Caco-2 (cell line): ENCODE measurements at regions not wholly inside any gene's neighbourhood (a gene's known extent, or its start where the extent isn't known, plus 50 kb on each side); places are given as distances from the start of the nearest gene placed in this dataset.

ENCODE experiments used
- BruUV-seq: library from RNA; stranded (reverse); fragments of 400-500 nt; replicated peaks from 2 replicates; lab custom pipeline; 2021; lab: Mats Ljungman, UMichigan
- CTCF ChIA-PET: fragments of 300-600 bp; sonication (Branson Sonifier 250); formaldehyde crosslinking; loops from one replicate; lab custom pipeline; 2022; ENCODE audit warnings: antibody characterized with exemption; lab: Charles Lee
- POLR2A ChIA-PET: fragments of 300-600 bp; sonication (Branson Sonifier 250); formaldehyde crosslinking; loops from one replicate; lab custom pipeline; 2022; ENCODE audit warnings: antibody characterized with exemption; lab: Charles Lee
- DNase-seq, 2 experiments: peaks; one replicate each; pipeline versions ENCODE4 v3.0.0 to v3.0.0-alpha.2; 2020 to 2022
- H3K27me3 ChIP-seq: replicated peaks from 2 replicates; pipeline ENCODE4 v1.6.0; 2011; ENCODE audit warnings: low read length; ENCODE audit not compliant: control insufficient read depth, insufficient read depth
- H3K36me3 ChIP-seq: 2 replicates; pipeline ENCODE4 v1.5.1; 2011; ENCODE audit warnings: low read length; ENCODE audit not compliant: control insufficient read depth, insufficient read depth
- H3K4me1 ChIP-seq: fragments of 250-450 bp; sonication (Bioruptor Pico); 2 replicates; pipeline ENCODE4 v1.5.1; 2020; ENCODE audit warnings: mild to moderate bottlenecking
- H3K4me3 ChIP-seq: 2 replicates; pipeline ENCODE4 v1.5.1; 2011; ENCODE audit warnings: low read depth, mild to moderate bottlenecking, control low read depth, low read length
- H3K9me3 ChIP-seq: fragments of 250-450 bp; sonication (Bioruptor Pico); 2 replicates; pipeline ENCODE4 v1.5.1; 2020; ENCODE audit warnings: mild to moderate bottlenecking, moderate library complexity
- H3K27ac Mint-ChIP-seq: one replicate; pipeline ENCODE4 v1.8.0; 2022; ENCODE audit warnings: mixed read lengths; ENCODE audit not compliant: unreplicated experiment
- H3K27me3 Mint-ChIP-seq: one replicate; pipeline ENCODE4 v1.8.0; 2022; ENCODE audit warnings: mixed read lengths; ENCODE audit not compliant: insufficient read depth, unreplicated experiment
- H3K36me3 Mint-ChIP-seq: one replicate; pipeline ENCODE4 v1.8.0; 2022; ENCODE audit warnings: mild to moderate bottlenecking, mixed read lengths; ENCODE audit not compliant: insufficient read depth, unreplicated experiment
- H3K4me1 Mint-ChIP-seq: one replicate; pipeline ENCODE4 v1.8.0; 2022; ENCODE audit warnings: low read depth, mixed read lengths; ENCODE audit not compliant: unreplicated experiment
- H3K4me3 Mint-ChIP-seq: one replicate; pipeline ENCODE4 v1.8.0; 2022; ENCODE audit warnings: mild to moderate bottlenecking, moderate library complexity, mixed read lengths; ENCODE audit not compliant: unreplicated experiment
- H3K9me3 Mint-ChIP-seq: one replicate; pipeline ENCODE4 v1.8.0; 2022; ENCODE audit warnings: mixed read lengths; ENCODE audit not compliant: unreplicated experiment
- CTCF ChIP-seq, 2 experiments: fragments of 200-600 bp in 1 of 2; IDR thresholded peaks; 1 replicate in 1 of 2; 2 replicates in 1 of 2; pipeline versions ENCODE4 v1.5.1 to v1.8.0; 2011 to 2022; ENCODE audit warnings: antibody characterized with exemption in 1 of 2, control low read depth in 1 of 2, inconsistent platforms in 1 of 2, low read depth in 1 of 2, low read length in 1 of 2, mild to moderate bottlenecking in 1 of 2, moderate library complexity in 1 of 2; ENCODE audit not compliant: insufficient read depth in 1 of 2, severe bottlenecking in 1 of 2, unreplicated experiment in 1 of 2
- intact Hi-C: fragments of 100-400 bp; cut with micrococcal nuclease; formaldehyde crosslinking; loops from one replicate; pipeline ENCODE4 v1.10.0; 2022; ENCODE audit not compliant: unreplicated experiment

- intact Hi-C loops: no loop called here
- no peaks in the 10 kb centered on the region for H3K27me3 ChIP-seq
- Mint-ChIP-seq H3K4me1 (no peaks in the 10 kb centered on the region), H3K4me3 (no peak overlapping the region), H3K27ac (no peak overlapping the region), H3K36me3 (no peaks in the 10 kb centered on the region), H3K27me3 (no peaks in the 10 kb centered on the region), H3K9me3 (peaks cover 13% of the 10 kb centered on the region)
- H3K9me3 ChIP-seq: no peaks in the 10 kb centered on the region
- no peak for DNase-seq
- H3K36me3 ChIP-seq: no peaks in the 10 kb centered on the region
- no TSS peak for BruUV-seq
- H3K4me1 ChIP-seq: no peaks in the 10 kb centered on the region
- TF ChIP-seq CTCF (IDR thresholded peaks at IDR 0.05; ENCODE audit: insufficient read depth in 1 of 2, low read depth in 1 of 2, low read length in 1 of 2, severe bottlenecking in 1 of 2, unreplicated experiment in 1 of 2): no peak
- no peak overlapping the region for H3K4me3 ChIP-seq
- ChIA-PET POLR2A (no interaction called here), CTCF (no interaction called here)
Observed at GRCh38 chr2:5969303-5969702, 277.1 kb downstream of the SOX11 start.

- Mint-ChIP-seq H3K9me3 (peaks cover 9% of the 10 kb centered on the region), H3K36me3 (no peaks in the 10 kb centered on the region), H3K27me3 (no peaks in the 10 kb centered on the region), H3K27ac (no peak overlapping the region), H3K4me1 (no peaks in the 10 kb centered on the region), H3K4me3 (no peak overlapping the region)
- Histone ChIP-seq H3K4me1 (no peaks in the 10 kb centered on the region), H3K36me3 (no peaks in the 10 kb centered on the region), H3K4me3 (no peak overlapping the region), H3K27me3 (no peaks in the 10 kb centered on the region), H3K9me3 (no peaks in the 10 kb centered on the region)
- no peak for TF ChIP-seq CTCF (IDR thresholded peaks at IDR 0.05; ENCODE audit: insufficient read depth in 1 of 2, low read depth in 1 of 2, low read length in 1 of 2, severe bottlenecking in 1 of 2, unreplicated experiment in 1 of 2)
- BruUV-seq: no TSS peak
- DNase-seq: no peak
- intact Hi-C loops: no loop called here
- ChIA-PET POLR2A (no interaction called here), CTCF (no interaction called here)
Observed at GRCh38 chr2:5970347-5970746, 278.2 kb downstream of the SOX11 start.

GRCh38 chr2:5974477-5974876, 282.3 kb downstream of the SOX11 start:
- Mint-ChIP-seq H3K4me3 (no peak overlapping the region), H3K4me1 (no peaks in the 10 kb centered on the region), H3K27ac (no peak overlapping the region), H3K36me3 (no peaks in the 10 kb centered on the region), H3K9me3 (no peaks in the 10 kb centered on the region), H3K27me3 (no peaks in the 10 kb centered on the region)
- H3K4me1 ChIP-seq: no peaks in the 10 kb centered on the region; the same call in 1 of the 2 replicates
- POLR2A ChIA-PET: no interaction called here
- DNase-seq: no peak
- H3K27me3 ChIP-seq: no peaks in the 10 kb centered on the region
- no TSS peak for BruUV-seq
- H3K4me3 ChIP-seq: no peak overlapping the region
- no peak for TF ChIP-seq CTCF (IDR thresholded peaks at IDR 0.05; ENCODE audit: insufficient read depth in 1 of 2, low read depth in 1 of 2, low read length in 1 of 2, severe bottlenecking in 1 of 2, unreplicated experiment in 1 of 2)
- no peaks in the 10 kb centered on the region for H3K36me3 ChIP-seq
- CTCF ChIA-PET: no interaction called here
- no peaks in the 10 kb centered on the region for H3K9me3 ChIP-seq
- intact Hi-C loops: no loop called here
